Retina (tissue), 1 donor: ENCODE measurements at regions not wholly inside any gene's neighbourhood (a gene's known extent, or its start where the extent isn't known, plus 50 kb on each side); places are given as distances from the start of the nearest gene placed in this dataset.
"Not testable (repeated sequence)": the region's sequence is repeated elsewhere in the genome, so short reads cannot be mapped to it uniquely, and the experiment has no call there.

Experiments used
- DNase-seq: peaks from one replicate; pipeline ENCODE4 v3.0.0-alpha.2; 2016

DNA sequence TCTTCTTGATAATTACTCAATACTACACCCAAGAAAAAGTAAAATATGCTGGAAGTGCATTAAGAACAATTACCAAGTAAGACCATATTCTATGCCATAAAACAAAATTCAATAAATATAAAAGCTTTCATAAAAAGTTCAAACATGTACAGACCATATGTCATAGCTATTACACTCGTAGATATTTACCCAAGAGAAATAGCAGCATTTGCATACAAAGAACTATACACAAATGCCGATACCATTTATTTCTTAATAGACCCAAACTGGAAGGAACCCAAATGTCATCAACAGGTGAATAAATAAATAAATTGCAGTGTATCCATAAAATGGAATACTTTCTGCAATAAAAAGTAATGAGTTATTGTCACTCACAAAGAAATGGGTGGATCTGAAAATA, 78.3 kb upstream of the SLC16A7 start:
- no peak for DNase-seq

DNA sequence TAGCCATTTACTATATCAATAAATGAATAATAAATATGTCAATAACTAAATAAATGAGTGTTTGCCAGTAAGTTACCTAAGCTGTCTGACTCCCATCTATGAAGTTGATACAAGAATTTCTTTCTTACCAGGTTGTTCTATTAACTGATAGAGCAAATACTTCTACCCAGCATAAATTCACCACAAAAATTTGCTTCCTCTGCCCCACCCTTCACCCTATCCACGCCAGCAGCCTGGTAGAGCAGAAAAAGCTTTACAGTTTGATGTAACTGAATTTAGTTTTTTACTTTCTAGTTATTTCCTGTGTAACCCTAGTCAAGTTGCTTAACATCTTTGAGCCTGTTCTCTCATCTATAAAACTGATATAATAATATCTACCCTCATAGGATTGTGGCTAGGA, 94.9 kb upstream of the SLC16A7 start:
- DNase-seq, result no peak

DNA sequence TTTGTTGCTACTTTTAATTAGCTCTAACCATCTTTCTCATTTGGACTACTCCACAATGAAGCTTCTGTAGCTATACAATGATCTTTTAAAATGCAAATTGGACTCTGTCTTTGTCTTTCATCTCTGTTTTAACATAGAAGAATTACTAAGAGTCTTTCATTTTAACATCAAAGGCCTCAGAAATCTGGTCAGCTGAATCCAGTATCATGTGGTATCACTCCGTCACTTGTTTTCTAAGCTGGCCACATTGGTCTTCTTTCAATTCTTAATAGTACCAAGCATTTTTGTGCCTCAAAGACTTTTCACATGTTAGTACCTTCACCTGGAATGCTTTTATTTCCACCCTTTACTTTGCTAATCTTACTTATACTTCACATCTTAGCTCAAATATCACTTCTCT, 95.5 kb upstream of the SLC16A7 start:
- DNase-seq, result no peak

DNA sequence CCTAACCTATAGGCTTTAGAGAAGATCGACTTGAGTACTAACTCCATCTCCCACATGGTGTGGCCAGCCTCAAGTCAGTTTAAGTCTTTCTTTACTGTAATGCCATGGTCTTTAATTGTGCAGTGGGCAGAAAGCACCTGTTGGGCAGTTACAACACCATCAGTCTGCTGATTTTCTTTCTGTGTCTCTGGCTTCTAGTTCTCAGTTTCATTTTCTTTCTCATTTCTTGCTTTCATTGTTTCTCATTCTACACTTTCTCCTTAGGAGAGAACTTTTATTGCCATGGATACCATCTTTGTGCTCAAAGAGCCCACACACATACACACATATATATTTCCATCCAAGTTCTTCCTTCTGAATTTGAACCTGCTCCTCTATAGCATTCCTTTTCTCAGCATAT, 96.1 kb upstream of the SLC16A7 start:
- no peak for DNase-seq

DNA sequence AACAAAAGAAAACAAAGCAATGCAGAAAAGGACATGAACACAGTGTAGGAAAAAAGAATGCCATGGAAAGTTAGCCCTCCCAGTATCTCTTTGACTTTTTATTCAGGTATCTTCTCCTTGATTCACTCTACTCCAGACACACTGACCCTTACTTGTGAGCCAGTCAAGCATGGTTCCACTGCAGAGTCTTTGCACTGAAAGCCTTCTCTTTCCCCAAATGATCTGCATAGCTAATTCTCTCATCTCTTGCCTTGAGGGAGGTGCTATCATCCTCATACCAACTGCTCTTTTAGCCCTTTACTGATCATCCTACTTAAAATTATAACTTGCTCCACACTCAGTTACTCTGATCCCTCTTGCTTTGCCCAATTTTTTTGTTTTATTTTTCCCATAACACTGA, 101.2 kb upstream of the SLC16A7 start:
- no peak for DNase-seq

DNA sequence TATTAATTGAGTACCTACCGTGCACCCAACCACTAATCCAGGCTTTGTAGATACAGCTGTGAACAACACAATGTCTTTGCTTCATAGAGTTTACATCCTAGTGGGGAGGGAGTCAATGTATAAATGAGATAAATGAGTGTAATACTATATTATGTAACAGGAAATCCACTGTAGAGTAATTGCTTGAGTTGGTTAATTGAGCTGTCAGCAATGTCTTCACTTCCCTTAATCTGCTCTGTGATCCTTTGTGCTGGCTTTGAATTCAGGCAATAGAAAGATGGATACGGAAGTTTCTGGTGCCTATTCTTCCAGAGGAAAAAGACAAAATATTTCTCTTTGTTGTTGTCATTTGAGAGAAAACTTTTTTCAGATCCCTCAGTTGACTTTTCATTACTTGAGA, 104.0 kb upstream of the SLC16A7 start:
- DNase-seq, result no peak

DNA sequence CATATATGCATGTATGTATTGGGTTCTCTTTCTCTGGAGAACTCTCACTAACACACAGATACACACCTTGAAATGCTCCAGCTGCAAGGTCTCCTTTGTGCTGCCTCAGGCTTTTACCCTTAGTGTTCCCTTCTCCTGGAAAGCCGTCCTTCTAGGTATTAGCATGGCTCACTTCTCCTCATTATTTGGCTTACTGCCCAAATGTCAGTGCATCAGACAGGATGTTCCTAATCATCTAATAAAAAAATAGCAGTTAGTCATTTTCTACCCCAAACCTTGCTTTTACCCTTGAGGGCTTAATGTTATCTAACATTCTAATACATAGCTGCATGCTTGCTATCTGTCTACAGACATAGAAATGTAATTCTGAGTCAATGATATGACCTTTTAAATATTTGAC, 109.0 kb upstream of the SLC16A7 start:
- DNase-seq, result no peak

DNA sequence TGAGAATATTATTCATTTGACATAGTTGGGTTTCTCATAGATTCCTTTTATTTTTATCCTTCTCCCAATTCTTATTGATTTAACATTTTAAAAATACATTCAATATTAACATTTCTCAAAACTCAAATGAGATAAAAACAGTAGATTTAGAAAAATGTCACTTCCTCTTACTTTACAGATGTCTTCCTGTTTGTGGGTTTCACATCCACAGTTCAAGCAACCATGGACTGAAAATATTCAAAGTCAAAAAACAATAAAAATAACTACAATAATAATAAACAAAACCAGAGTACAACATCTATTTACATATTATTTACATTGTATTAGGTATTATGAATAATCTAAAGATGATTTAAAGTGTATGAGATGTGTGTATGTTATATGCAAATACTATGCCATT, 111.3 kb upstream of the SLC16A7 start:
- DNase-seq, result no peak

DNA sequence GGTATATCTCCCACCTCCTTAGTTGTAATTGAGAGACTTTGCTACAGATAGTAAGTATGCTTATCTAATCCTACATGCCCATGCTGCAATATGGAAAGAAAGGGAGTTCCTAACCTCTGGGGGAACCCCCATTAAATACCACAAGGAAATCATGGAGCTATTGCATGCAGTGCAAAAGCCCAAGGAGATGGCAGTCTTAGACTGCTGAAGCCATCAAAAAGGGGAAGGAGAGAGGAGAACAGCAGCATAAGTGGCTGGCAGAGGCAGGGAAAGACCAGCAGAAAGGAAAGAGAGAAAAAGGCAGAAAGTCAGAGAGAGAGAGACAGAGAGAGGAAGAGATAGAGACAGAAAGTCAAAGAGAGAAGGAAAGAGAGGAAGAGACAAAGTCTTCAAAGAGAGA, 121.6 kb upstream of the SLC16A7 start:
- not testable (repeated sequence) for DNase-seq

DNA sequence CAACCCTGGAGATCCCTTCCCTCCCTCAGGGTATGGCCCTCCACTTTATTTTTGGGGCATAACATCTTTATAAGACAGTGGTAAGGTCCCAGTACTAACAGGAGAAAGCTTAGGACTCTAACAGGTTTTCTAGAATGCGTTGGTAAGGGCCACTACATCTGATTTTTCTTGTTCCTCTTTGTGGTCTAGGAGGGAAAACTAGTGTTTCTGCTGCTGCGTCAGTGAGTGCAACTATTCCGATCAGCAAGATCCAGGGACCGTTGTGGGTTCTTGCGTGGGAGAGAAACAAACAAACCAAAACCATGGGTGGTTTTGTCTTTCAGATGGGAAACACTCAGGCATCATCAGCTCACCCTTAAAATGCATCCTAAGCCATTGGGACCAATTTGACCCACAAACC, 123.6 kb upstream of the SLC16A7 start:
- no peak for DNase-seq

DNA sequence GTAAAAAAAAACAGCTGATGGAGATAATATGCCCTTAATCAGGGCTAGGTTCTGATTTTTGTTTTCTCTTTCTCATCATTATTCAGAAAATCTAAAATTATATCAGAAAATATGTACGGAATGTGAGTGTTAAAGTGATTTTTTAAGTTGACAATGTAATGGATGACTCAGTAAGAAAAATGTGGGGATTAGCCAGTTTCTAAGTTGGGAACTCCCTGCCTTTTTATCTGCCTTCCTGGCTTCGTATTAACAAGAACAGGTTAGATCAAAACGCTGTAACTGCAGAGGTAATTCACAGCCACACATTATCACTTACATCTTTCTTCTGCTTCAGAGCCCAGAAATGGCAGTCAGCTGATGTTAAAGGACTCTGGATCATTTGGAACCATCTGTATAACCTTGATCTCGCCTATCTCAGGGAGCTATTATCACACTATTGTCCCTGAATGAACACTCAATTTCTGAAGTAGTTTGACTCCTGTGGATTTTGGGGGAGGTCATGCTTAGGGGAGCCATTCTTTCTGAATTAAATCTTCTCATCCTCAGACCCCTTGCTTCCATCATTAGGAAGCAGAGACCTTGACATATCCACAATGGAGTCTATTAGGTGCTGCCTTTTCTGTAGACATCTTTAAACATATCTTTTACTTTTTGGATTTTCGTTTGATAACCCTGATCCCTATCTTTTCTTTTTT, 135.7 kb upstream of the SLC16A7 start:
- DNase-seq, result no peak

DNA sequence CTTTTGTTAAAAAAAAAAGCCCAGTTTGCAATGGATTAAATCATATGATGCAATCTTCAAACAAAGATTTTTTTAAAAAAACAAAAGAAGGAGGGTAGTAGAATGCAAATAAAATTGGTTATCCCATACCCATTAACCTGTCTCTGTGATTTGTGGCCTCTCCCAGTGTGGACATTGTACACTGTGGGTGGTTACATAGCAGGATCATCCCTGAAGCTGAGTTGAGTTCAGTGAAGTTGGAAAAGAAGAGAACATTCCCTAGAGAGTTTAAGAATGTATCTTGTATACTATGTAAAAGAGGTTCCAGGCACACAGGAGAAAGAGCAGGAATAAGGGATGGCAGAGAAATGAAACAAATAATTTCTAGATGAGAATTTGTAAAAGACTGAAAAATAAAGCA, 142.4 kb upstream of the SLC16A7 start:
- no peak for DNase-seq

DNA sequence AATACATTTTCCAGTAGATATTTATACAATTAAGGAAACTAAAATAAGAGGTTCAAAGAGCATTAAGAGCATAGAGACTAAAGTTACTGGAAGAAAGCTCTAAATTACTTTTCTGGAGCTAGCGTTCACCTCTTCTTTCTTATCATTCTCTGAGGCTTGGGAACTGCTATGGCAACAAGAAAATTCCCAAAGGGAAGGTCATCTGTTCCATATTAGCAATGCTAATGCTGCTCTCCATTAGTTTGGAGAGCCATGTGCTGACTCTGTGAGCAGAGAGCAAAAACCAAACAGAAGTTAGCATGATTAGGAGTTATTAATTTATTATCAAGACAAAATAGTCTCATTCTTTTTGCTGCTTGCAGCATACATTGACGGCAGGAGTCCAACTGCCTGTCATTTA, 143.1 kb upstream of the SLC16A7 start:
- DNase-seq, result peak; percentile 19

DNA sequence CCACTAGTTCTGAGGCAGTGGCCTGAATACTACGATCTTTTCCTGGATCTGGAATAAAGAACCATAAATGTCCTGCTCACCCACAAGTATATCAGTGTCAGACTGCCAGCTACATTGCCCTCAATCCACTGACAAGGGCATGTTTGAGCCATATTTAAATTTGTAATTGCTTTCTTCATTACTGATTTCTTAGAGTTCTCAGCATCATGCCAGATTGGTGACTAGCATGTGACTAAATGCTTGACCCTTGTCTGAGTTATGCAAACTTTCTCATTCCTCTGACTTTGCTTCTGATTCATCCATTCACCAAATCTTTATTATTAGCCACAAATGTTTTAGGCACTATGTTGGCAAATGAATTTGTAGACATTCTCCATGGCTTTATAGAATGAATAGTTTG, 143.6 kb upstream of the SLC16A7 start:
- DNase-seq, result no peak

DNA sequence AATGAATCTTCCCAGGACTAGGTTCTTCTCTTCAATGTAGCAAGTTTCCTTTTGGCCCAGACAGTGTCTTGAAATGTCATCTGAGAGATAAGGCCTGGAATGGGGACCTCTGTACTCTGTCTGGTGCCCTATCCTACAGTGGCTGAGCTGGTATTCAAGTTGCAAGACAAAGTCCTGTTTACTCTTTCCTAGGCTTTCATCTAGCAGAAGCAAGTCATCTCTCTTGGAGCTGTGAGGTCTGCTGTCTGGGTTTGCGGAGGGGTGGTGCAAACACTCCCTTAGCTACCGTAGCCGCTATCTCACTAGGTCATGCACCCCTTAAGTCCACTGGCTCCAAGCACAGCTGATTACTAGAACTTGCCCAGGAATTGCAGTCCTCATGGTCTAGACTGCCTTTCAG, 149.7 kb upstream of the SLC16A7 start:
- no peak for DNase-seq

DNA sequence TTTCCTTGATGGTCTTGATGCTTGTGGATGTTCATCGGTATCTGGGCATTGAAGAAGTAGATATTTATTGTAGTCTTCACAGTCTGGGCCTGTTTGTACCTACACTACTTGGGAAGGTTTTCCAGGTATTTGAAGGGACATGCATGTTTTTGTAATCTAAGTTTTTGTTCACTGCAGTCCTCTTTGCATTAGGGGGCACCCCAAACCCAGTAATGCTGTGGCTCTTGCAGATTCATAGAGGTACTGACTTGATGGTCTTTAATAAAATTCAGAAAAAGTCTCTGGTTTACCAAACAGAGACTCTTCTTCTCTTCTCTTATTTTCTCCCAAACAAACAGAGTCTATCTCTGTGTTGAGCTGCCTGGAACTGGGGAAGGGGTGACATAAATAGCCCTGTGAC, 150.9 kb upstream of the SLC16A7 start:
- no peak for DNase-seq

DNA sequence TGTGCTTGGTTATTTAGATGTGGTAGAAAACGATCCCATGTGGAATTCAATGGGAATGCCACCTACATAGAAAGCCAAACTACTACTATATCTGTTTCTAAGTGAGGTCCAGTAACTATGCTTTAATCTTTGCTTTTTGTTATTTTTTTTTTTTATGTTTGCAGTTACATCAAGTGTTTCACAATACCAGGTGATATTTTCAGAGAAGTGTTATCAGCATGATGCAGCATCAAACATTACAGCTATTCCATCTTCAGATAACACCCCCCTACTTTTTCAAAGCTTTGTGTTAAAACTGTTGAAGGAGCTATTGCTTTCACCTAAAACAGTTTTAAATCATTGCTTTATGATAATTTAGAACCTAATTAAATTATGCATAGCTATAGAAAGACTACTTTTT, 163.8 kb upstream of the SLC16A7 start:
- DNase-seq, result no peak

DNA sequence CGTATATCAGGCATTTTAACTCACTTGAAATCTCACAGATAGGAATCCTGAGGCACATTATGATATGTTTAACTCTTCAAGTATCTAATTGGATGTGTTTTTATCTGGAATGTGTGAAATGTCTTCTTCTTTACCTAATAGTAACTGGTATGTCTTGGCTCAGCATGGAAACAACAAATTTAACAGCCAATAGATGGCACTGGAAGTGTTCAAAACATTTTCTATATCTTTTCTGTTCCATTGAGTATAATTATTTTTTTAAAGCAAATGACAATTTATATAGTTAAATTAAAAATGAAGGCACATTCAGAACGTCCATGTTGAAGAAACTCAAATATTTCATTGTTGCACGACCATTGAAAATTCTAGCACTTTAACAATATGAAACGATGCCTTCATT, 164.6 kb upstream of the SLC16A7 start:
- DNase-seq, result no peak

DNA sequence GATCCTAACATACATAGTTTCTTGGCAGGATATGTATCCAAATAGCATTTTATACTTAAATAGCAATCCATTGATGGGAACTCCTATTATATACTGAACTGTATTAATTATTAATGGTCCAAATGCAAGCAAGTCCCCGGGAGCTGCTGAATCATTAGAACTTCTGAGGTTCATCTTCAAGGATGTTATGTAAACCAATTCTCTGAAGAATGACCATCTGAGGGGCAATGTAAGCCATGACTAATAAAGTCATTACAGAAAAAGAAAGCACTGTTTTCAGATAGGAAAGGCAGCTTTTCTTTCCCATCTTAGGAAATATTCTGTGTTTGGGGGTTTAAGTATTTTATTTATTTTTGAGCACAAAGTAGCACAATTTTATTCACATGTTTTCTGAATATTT, 166.1 kb upstream of the SLC16A7 start:
- DNase-seq, result no peak

DNA sequence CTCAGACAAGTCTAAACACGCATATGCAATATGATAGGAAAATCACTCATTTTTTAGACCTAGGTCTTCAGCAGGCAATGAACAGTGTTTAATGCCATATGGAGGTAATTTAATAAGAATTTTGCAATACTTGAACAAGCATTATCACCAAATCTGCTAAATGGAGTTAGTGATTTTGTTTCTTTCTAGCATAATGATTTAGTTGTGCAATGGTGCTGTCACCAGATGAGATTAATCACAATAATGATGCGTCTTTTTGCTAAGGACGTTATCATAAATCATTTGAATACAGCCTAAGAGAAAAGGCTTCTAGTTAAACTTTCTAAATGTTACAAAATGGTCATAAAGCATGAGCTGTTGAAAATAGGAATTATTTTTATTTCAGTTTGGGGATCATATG, 170.0 kb upstream of the SLC16A7 start:
- no peak for DNase-seq

DNA sequence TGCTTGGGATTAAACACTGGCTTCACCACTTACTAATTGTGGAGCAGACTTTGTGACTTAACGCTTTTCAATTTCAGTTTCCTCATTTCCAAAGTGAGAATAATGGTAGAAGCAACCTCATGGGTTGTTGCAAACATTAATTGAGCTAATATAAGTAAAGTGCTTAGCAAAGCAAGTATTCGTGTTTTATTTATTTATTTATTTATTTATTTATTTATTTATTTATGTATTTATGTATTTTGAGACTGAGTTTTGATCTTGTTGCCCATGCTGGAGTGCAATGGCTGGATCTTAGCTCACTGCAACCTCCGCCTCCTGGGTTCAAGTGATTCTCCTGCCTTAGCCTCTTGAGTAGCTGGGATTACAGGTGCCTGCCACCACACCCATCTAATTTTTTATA, 171.2 kb upstream of the SLC16A7 start:
- not testable (repeated sequence) for DNase-seq

DNA sequence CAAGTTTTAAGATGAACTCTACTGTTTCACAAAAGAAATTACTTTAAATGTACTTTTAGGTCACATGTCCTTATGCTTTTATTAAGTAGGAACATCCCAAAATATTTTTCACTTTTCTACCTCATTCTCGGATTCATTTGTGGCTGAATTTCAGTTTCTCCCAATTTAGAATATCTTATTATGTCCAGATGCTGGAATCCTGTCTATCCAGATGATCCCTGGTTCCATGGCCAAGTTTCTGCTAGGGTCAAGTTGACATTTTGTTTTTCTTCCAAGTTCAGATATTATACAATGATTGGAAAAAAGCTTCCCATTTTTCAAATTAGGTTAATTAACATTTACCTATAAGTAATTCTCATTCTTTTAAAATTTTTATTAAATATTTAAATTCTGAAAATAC, 181.8 kb upstream of the SLC16A7 start:
- DNase-seq, result no peak

DNA sequence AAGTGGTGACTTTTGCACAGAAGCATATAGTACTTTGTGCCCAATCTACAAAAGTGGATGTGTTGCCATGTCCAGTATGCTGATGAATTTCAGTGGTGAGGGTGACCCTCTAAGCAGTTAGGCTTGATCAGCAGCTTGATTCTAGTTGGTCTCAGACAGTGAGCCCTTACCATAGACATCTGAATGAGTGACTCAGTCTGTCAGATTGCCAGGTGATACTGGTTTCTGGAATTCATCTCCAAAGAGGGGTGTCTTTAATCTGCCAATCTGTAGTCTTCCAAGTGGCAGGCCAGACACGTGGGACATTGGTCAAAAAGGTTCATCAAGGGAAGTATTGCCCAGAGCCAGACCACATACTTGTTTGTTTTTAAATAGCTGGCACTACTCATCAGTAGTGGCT, 187.4 kb upstream of the SLC16A7 start:
- DNase-seq, result no peak

DNA sequence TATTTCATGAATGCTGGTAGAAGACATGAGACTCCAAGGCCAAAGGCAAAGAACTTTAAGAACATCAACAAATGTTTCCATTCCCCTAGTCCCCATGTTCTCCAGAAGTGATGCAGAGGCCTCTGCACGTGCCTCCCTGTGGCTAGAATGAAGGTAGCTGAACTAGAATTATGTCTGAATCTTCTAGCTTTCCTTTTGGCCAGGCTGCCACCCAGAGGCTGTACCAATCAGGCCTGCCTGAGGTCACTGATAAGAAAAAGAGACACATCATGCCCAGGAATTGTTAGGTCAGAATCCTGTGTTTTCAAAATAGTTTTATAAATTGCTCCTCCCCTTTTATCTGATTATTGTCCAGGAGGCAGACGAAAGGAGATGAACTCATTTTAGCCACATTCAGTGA, 188.0 kb upstream of the SLC16A7 start:
- no peak for DNase-seq

DNA sequence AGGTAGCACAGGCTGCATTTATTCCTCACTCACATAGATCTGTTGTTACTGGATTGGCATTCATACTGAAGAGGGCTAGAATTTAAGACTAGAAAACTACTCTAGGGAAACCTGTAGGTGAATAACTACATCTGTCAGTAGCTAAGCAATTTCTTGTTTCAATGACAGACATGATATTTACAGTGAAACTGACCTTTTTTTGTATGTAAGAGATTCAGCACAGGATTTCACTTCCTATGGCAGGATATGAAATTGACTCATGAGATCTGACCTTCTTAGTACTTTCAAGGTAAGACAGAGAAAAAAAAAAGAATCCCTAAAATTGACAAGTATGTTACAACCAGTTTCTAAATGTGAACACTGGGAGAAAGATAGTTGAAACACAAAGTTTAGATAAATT, 189.8 kb upstream of the SLC16A7 start:
- no peak for DNase-seq
